HG02610 (cell line): ENCODE measurements at regions not wholly inside any gene's neighbourhood (a gene's known extent, or its start where the extent isn't known, plus 50 kb on each side); places are given as distances from the start of the nearest gene placed in this dataset.
"Not testable (repeated sequence)": the region's sequence is repeated elsewhere in the genome, so short reads cannot be mapped to it uniquely, and the experiment has no call there.

ENCODE experiments used
- ATAC-seq: cut with Tn5 transposase; IDR thresholded peaks from one replicate; pipeline ENCODE4 v1.9.1; 2021; ENCODE audit warnings: mild to moderate bottlenecking, moderate library complexity; ENCODE audit not compliant: unreplicated experiment

DNA sequence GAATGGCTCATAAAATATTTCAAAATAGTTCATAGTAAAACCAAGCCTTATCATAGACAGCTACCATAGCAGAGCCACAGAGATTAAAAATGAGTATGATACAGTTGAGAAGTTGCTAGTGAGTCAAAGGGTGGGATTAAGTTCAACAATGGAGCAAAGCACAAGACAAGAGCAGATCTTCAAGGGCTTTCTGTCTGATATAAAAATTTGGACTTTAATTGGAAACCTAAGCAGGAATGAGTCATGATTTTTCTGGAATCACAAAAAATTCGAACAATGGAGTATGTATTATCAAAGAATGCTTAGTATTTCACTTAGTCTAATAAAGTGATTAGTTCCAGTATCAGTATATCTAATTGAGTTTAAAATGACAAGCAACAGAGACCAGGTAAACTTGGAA, 487.3 kb upstream of the NETO1 start:
- ATAC-seq: no peak

DNA sequence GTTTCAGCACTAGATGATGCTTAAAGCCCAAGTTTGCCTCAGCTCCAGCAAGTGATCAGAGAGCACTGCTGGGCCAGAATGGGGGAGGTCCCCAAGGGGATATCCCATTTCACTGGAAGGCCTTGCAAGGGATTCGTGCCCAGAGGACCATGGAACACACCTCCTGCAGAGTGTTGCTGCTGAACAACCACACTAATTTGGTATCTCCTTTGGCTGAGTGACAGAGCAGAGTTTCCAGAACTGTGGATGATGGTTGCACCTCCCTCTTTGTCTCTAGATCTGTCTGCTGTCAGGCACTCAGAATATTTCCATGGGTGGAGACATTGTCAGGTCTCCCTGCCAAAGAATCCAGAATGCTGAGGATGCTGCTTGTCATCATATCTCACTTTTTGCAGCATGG, 484.8 kb upstream of the NETO1 start:
- ATAC-seq: no peak

DNA sequence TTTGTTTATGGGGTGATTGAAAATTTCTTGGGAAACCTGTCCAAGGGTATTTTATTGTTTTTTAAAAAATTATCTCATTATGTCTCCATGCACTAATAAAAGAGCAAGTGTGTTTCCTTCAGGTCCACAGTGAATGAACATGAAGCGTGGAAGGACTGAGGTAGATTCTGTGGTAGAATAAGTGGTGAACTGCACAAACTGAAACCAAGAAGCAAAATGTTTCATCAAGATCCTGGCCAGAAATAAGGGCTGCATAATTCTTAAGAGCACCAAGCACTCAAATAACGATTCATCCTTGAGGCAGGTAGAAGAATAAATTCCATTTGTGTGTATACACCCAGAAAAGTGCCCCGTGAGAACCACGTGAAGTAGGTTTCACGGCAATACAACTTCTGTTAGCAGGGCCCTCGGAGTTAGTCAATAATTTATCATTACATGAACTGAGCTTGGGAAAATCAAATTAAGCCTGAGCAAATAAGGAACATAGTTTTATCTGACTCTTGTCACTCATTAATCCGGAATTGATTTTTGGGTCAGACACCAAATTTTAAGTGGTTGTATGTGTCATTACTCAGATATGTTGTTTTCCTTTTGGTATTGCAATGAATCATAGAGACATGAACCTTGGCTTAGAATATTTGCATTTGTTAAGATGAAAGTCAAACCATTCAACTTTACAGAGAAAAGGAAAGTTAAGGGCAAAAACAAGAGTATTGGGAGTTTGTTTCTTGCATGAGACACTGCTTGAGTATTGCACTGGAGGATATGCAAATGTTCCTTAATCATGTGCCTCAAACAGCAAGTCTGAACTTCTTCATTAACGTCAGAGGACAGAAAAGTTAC, 472.6 kb upstream of the NETO1 start:
- ATAC-seq: peak; percentile 90

DNA sequence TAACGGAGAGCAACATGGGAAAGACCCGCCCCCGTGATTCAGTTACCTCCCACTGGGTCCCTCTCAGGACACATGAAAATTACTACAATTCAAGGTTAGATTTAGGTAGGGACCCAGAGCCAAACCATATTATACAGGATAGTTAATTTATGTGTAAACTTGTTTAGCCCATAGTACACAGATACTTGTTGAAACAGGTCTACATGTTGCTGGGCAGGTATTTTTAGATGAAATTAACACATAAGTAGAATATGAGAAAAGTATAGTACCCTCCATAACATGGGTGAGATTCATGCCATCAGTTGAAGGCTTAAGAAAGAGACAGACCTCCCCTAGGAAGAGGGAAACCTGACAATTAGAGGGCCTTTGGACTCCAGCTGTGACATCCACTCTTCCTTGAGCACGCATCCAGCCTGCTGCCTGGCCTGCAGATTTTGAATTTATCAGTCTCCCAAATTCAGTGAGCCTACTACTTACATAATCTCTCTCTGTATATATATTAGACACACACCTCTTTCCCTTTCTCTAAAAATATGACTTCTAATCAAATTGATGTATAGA, 463.5 kb upstream of the NETO1 start:
- ATAC-seq: no peak

DNA sequence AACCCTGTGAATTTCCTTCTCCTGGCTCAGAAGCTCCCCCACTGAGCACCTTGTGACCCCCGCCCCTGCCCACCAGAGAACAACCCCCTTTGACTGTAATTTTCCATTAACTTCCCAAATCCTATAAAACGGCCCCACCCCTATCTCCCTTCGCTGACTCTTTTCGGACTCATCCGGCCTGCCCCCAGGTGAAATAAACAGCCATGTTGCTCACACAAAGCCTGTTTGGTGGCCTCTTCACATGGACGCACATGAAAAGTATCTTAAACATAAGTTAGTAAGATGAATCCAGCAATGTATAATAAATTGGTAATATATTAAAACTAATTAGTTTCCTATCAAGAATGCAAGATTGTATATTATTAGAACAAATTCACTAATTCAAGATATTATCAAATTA, 462.3 kb upstream of the NETO1 start:
- not testable (repeated sequence) for ATAC-seq

DNA sequence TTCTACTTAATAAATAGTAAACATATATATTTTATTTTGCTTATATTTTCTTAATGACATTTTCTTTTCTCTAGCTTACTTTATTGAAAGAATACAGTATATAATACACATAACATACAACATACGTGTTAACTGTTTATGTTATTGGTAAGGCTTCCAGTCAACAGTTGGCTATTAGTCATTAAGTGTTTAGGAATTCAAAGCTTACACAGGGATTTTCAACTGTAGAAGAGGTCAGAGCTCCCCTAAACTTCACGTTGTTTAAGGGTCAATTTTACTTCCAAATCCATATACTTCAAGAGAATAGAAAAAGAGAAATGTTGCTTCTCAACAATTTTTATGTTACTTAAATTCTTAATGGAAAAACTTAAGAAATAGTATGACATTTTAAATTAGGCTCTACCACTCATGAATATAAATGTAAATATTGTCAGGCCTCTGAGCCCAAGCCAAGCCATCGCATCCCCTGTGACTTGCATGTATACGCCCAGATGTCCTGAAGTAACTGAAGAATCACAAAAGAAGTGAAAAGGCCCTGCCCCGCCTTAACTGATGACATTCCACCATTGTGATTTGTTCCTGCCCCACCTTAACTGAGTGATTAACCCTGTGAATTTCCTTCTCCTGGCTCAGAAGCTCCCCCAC, 456.5 kb upstream of the NETO1 start:
- not testable (repeated sequence) for ATAC-seq

DNA sequence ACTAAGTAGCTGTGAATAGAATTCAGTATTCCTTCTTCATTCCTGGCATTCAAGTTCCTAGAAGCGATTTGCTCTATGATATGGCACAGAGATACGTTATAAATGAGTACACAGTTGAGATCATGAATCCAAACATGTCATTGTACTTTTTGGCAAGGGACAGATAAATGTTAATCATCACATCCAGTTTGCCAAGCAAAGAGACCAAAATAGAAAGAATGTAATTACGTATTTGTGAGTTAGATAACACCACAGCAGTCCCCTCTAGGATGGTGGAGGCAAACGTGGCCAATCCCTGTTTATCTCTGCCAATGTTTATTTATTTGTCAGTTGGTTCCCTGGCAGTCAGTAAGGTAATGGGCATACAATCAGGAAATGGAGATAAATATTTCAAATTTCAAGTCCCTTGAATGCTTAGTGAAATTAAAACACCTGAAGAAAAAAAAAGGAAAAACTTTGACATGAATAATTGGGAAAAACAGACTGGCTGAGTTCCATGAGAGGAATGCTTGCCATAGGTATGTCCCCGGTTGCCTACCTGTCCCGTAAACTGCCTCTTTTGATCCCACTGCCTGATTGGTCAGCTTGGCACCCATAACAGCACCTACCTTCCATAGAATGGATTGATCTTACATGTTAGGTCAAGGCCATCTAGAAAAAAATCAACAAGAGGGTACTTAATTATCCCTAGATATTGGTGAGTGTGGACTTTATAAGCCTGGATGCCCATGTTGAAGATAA, 451.1 kb upstream of the NETO1 start:
- no peak for ATAC-seq

DNA sequence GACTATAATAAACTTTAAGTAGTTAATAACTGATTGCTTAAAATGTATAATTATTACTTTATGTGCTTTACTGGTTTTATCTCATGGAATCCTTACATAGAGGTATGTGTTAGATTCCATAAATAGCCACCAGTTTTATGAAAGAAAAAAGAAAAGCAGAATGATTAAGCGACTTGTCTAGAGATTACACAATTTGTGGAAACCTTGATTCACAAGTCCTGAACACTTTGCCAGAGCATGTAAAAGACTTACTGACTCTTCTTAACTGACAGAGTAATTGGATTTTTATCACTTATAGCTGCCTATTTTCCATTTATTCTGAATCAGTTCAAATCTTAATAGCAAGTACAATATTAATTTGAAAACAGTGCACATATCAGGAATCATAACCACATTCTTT, 448.7 kb upstream of the NETO1 start:
- ATAC-seq: no peak

DNA sequence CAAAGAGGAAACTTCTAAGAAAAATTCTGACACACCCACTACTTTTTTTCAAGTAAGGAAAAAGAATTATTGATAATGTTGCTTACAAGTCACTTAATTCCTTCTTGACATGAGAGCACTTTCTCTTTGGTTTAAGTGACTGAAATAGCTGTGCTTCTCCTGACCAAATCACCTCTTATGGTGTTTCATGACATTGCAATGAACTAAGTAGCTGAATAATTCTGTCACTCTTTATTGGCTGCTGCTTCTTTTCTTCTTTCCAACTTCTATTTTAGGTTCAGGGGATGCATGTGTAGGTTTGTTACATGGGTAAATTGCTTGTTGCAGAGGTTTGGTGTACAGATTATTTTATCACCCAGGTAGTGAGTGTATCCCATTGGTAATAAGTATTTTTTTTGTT, 447.6 kb upstream of the NETO1 start:
- no peak for ATAC-seq

DNA sequence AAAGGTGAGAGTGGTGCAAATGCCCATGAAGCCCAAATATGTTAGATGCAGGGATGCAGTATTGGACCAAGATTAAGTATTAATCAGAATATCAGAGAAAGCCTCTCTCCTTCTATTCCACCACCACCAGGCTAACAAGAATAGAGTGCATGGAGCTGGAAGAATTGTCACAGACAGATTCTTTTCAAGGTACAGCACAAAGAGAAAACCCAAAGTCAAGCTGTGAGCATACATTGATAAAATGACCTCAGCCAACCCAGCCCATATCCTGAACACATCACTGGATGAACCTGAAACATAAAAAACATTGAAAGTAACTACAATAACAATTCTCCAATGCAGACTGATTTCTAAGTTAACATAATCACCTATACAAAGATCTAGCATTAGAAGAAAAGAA, 445.7 kb upstream of the NETO1 start:
- ATAC-seq: no peak

DNA sequence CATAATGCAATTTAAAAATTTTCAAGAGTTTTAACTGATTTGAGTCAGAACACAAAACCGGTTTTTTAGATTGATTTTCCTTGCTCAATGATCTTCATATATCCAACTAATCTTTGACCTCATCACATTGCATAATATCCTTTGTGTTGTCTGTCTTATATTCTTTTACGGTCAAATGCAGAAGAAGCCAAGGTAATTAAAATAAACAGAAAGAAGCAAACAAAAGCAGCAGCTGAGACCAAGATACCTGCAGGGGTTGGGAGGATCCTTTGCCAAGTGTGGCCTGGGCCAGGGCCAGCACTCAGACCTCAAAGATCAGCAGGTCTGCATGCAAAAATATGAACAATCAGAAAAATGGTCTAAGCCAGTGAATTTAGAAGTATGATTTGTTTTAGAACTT, 428.9 kb upstream of the NETO1 start:
- no peak for ATAC-seq

DNA sequence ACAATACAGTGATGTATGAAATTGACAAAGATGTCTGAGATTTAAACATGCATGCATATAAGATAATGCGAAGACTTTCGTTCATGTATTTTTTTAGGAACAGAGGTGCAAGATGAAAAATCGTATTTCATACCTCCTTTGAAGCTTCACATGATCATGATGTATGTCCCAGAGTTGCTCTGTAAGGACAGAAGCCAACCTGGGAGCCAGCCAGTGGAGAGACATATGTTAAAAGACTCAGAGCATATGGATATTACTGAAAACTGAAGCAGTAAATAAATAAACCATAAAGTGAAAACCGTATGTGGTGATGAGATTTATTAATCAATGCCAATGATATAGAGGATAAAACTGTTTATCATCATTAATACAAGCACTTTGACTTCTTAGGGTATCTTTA, 424.4 kb upstream of the NETO1 start:
- no peak for ATAC-seq

DNA sequence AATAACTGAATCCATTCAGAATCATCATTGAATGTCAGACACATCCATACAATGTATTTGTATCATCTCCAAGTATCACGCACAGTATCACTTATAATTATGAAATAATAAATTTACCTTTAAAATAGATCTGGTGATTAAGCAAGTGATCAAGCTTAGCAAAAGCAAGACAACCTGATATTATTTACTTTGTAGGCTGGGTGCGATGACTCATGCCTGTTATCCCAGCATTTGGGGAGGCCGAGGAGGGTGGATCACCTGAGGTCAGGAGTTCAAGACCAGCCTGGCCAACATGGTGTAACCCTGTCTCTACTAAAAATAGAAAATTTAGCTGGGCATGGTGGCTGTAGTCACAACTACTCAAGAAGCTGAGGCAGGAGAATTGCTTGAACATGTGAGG, 421.0 kb upstream of the NETO1 start:
- ATAC-seq: no peak

DNA sequence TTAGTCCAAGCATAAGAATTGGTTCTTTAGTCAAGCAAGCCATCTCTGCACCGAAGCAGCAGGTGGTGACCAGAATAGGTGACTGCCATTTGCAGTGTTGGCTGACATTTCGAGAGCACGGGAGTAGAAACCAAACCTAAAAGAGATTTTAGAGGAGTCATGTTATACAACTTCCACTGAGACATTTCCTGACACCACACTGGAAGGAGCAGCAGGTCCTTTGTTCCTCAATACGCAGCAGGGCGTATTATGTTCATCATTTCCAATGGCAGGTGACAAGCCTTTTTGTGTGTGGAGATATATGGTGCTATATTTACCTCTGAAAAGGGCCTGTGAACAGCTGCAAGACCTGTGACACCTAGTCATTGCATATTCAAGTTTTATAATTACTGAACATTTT, 418.8 kb upstream of the NETO1 start:
- no peak for ATAC-seq

DNA sequence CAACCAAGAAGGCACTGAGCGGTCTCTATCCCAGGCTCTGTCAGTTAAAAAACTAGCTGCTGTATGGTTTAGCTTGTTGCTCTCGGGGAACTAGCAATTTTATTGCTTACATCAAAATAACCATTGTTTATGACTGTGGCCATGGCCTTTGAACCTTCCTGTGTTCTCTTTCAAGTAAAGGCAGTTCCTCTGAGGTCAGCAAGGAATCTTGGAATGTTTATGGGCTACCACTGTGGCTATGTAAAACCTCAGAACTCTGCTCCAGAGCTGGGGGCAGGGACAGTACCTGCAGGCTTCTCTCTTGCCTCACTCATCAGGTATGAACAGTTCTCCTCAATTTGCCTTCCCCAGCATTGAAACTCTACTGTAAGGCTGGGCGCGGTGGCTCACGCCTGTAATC, 416.0 kb upstream of the NETO1 start:
- ATAC-seq: no peak

DNA sequence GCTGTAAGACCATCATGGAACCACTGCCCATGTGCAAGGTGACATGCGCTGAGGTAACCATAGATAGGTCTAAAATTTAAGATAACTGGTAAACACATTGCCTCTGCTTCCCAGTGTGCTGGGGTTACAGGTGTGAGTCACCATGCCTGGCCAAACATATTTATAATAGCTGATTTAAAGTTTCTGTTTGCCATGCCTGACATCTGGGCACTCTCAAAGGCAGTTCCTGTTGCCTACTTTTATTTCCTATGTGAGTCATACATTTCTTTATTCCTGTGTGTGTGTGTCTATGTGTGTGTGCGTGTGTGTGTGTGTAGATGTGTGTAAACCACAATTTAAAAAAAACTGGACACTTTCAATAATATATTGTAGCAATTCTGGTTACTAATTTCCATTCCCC, 415.2 kb upstream of the NETO1 start:
- no peak for ATAC-seq

DNA sequence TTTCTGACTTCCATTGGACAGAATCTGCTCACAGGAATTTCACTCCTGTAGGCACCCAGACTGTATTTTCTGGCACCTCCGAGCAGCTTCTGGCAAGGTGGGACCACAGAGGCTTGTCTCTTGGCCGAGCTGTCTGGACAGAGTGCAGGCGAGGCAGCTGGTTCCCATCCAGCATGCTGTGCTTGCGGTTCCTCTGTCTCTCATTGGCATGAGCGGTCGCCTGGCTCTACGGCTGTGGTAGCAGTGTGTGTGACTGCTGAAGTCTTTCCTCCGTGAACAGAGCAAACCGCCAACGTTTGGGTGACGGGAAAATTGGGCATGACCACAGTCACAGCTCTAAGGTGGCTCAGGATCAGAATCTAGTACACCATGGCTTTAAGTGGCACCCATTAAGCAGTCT, 411.7 kb upstream of the NETO1 start:
- no peak for ATAC-seq

DNA sequence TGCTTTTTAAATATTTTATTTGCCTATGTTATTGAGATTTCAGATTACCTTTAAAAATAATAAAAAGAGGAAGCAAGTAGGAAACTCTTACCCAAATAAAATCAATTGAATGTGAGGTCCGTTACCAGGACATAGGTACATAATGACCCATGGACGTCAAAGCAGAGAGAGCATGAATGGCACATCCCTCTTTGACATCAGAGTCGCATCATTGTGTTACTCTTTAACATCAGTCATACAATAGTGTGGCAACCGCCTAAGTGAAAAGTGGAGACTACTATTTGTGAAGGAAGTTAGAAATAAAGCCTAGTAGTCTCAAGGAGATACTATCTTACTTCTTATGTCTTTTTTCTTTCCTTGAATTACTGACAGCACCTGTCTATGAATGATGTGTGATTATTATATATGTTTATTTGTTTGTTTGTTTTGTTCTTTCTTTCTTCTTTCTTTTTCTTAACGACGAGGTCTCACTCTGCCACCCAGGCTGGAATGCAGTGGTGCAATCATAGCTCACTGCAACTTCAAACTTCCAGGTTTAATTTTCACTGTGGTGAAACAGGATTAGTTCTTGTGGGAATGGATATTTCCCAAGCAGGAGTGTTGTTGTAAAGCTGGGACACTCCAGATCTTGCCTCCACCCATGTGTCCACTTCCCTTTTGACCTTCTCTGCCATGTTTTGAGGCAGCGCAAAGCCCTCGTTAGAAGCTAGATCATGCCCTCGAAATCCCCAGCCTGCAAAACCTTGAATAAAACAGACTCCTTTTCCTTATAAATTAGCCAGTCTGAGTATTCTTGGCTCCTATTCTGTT, 407.2 kb upstream of the NETO1 start:
- no peak for ATAC-seq

DNA sequence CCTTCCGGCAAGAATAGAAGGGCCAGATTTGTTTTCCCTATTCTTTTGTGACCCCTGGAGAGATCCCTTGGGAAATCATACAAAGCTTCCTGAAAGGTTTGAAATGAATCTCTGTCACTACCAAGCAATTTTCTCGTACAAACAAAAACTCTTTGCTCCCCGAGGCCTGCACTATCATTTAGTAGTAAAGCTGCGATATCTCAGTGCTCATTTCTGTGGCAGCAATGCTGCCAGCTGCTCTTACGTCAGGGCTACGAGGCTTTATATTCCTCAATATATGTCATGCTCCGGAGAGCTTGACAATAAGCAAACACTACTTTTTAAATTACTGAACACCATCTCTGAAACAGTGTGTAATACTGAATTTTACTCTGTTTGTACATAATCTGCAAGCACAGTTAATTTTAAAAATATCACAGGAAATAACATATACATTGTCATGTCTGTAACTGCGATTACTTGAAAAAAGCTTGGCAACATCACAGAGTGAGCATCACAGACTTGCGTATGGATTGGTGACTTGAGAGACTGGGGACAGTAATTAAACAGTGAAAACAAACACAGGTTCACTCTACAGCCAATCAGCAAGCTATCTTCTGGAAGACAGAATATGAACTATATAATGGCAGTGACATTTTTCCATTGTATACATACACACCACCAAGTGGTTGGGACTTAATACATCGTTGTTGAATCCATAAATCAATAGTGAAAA, 403.3 kb upstream of the NETO1 start:
- ATAC-seq: no peak

DNA sequence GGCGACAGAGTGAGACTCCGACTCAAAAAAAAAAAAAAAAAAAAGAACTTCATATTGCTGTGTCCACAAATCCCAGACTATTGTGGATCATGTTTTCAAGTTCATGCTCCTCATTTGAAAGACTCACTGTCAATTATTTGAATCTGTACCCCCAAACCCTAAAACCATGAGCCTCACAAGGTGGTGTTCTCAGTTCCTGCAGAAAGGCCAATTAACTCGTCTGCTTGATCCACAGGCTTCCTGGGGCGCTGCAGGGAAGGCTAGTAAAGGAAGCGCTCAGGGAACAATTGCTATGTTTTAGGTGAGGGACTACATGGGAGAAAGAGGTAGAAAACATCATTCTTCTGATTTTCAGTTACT, 396.8 kb upstream of the NETO1 start:
- no peak for ATAC-seq
